HG03521 (cell line): ENCODE measurements at regions not wholly inside any gene's neighbourhood (a gene's known extent, or its start where the extent isn't known, plus 50 kb on each side); places are given as distances from the start of the nearest gene placed in this dataset.
"Not testable (repeated sequence)": the region's sequence is repeated elsewhere in the genome, so short reads cannot be mapped to it uniquely, and the experiment has no call there.

Experiments
- ATAC-seq: cut with Tn5 transposase; IDR thresholded peaks from one replicate; pipeline ENCODE4 v1.9.1; 2021; ENCODE audit warnings: mild to moderate bottlenecking, moderate library complexity; ENCODE audit not compliant: unreplicated experiment

- no peak for ATAC-seq
These were observed 264.7 kb upstream of the ZRANB2 start for GRCh38 chr1:71345491-71345890.

GRCh38 chr1:71343686-71344416, 263.0 kb upstream of the ZRANB2 start:
- no peak for ATAC-seq

- no peak for ATAC-seq
These were observed 258.4 kb upstream of the ZRANB2 start for GRCh38 chr1:71339238-71339637.

GRCh38 chr1:71330991-71331390, 250.2 kb upstream of the ZRANB2 start:
- ATAC-seq, result no peak

- no peak for ATAC-seq
These were observed 243.9 kb upstream of the ZRANB2 start for GRCh38 chr1:71324671-71325267.

- ATAC-seq, result no peak
These were observed 231.7 kb upstream of the ZRANB2 start for GRCh38 chr1:71312545-71312944.

GRCh38 chr1:71311376-71311775, 230.5 kb upstream of the ZRANB2 start:
- no peak for ATAC-seq

- ATAC-seq, result peak; percentile 74
These were observed 226.6 kb upstream of the ZRANB2 start for GRCh38 chr1:71307451-71307850.

- no peak for ATAC-seq
These were observed 223.3 kb upstream of the ZRANB2 start for GRCh38 chr1:71304125-71304524.

GRCh38 chr1:71303617-71304041, 222.8 kb upstream of the ZRANB2 start:
- ATAC-seq, result no peak

- ATAC-seq, result no peak
These were observed 217.8 kb upstream of the ZRANB2 start for GRCh38 chr1:71298633-71299032.

- ATAC-seq, result no peak
These were observed 215.8 kb upstream of the ZRANB2 start for GRCh38 chr1:71296551-71297134.

GRCh38 chr1:71295350-71295749, 214.5 kb upstream of the ZRANB2 start:
- no peak for ATAC-seq

GRCh38 chr1:71294178-71294577, 213.3 kb upstream of the ZRANB2 start:
- no peak for ATAC-seq

GRCh38 chr1:71292203-71292602, 211.4 kb upstream of the ZRANB2 start:
- no peak for ATAC-seq

- not testable (repeated sequence) for ATAC-seq
These were observed 209.8 kb upstream of the ZRANB2 start for GRCh38 chr1:71290506-71291237.

GRCh38 chr1:71285529-71285928, 204.7 kb upstream of the ZRANB2 start:
- no peak for ATAC-seq

- no peak for ATAC-seq
These were observed 195.6 kb upstream of the ZRANB2 start for GRCh38 chr1:71276466-71276865.

GRCh38 chr1:71273334-71273733, 192.5 kb upstream of the ZRANB2 start:
- ATAC-seq, result no peak

GRCh38 chr1:71270394-71270915, 189.6 kb upstream of the ZRANB2 start:
- ATAC-seq, result no peak

- no peak for ATAC-seq
These were observed 189.0 kb upstream of the ZRANB2 start for GRCh38 chr1:71269818-71270217.
